PFSK-1 (cell line): ENCODE measurements at regions not wholly inside any gene's neighbourhood (a gene's known extent, or its start where the extent isn't known, plus 50 kb on each side); places are given as distances from the start of the nearest gene placed in this dataset.

Source experiments
- POLR2AphosphoS5 ChIP-seq: IDR thresholded peaks from 2 replicates; pipeline ENCODE4 v1.6.1; 2012; ENCODE audit warnings: low read depth, mild to moderate bottlenecking, control low read depth, low read length, moderate library complexity
- SIN3A ChIP-seq: IDR thresholded peaks from 2 replicates; pipeline ENCODE4 v1.6.1; 2012; ENCODE audit warnings: mild to moderate bottlenecking, low read length, moderate library complexity, borderline replicate concordance; ENCODE audit not compliant: insufficient read depth

DNA sequence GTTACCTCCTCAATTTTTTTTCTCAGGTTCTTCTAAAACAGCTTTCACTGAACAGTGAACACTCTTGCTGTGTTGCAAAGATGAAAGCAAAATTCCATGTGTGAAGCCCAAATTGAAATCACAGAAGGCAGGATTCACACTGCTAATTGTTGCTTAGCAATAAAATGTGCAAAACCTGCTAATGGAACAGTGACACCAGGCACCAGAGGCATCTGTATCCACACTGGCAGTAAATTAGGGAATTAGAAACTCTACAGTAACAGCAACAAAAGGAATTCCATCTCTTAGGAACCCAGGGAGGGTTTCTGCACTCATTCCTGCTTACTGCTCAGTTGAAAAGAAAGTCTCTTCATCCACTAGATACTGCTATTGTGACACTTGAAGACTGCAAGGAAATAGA, 202.3 kb downstream of the GXYLT1 start:
- no peak for TF ChIP-seq POLR2AphosphoS5
- TF ChIP-seq SIN3A: no peak
